ENCODE measurements at regions not wholly inside any gene's neighbourhood (a gene's known extent, or its start where the extent isn't known, plus 50 kb on each side); places are given as distances from the start of the nearest gene placed in this dataset.

DNA sequence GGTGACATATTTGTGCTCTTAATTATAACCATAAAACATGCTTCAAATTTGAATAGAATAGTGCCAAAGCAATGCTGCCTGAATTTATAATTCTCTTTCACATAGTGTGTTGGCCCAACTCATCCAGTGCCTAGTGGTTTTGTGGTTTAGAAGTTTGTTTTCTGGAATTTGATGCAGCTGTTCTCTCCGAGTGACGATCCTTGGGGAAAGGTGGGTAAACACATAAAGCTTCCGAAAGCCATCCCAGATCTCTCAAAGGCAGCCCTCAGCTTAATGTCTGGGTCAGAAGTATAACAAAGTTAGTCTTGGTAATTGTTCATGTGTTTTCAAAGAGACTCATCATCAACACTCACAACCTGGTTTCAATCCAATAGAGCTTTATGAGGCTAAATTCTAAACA, 235.6 kb upstream of the CDH2 start:
- no peak for TF ChIP-seq ESRRG (CRISPR knock-in tag; IDR thresholded peaks at IDR 0.05)
- no peak for TF ChIP-seq SNAI2 (CRISPR knock-in tag; IDR thresholded peaks at IDR 0.05)
- TF ChIP-seq ZC3H10 (CRISPR knock-in tag; IDR thresholded peaks at IDR 0.05) = no peak
- no peak for TF ChIP-seq ZFP30 (CRISPR knock-in tag; IDR thresholded peaks at IDR 0.05)
- ATAC-seq = no peak

GRCh38 chr18:28411806-28412205, 234.9 kb upstream of the CDH2 start:
- ATAC-seq = no peak
- TF ChIP-seq TOX (CRISPR knock-in tag; IDR thresholded peaks at IDR 0.05; ENCODE audit: borderline replicate concordance) (no peak), ARNTL (CRISPR knock-in tag; IDR thresholded peaks at IDR 0.05; ENCODE audit: borderline replicate concordance, low read depth) (no peak), ISL1 (CRISPR knock-in tag; IDR thresholded peaks at IDR 0.05) (no peak), ZNF8 (CRISPR knock-in tag; IDR thresholded peaks at IDR 0.05) (no peak)

GRCh38 chr18:28409811-28410210, 232.9 kb upstream of the CDH2 start:
- no peak for TF ChIP-seq ZFP3 (CRISPR knock-in tag; IDR thresholded peaks at IDR 0.05)
- TF ChIP-seq ESRRG (CRISPR knock-in tag; IDR thresholded peaks at IDR 0.05) = no peak
- TF ChIP-seq, protein P1, sequence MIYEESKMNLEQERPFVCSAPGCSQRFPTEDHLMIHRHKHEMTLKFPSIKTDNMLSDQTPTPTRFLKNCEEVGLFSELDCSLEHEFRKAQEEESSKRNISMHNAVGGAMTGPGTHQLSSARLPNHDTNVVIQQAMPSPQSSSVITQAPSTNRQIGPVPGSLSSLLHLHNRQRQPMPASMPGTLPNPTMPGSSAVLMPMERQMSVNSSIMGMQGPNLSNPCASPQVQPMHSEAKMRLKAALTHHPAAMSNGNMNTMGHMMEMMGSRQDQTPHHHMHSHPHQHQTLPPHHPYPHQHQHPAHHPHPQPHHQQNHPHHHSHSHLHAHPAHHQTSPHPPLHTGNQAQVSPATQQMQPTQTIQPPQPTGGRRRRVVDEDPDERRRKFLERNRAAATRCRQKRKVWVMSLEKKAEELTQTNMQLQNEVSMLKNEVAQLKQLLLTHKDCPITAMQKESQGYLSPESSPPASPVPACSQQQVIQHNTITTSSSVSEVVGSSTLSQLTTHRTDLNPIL (CRISPR knock-in tag; IDR thresholded peaks at IDR 0.05; ENCODE audit: low read depth) = no peak
- TF ChIP-seq, protein P2, sequence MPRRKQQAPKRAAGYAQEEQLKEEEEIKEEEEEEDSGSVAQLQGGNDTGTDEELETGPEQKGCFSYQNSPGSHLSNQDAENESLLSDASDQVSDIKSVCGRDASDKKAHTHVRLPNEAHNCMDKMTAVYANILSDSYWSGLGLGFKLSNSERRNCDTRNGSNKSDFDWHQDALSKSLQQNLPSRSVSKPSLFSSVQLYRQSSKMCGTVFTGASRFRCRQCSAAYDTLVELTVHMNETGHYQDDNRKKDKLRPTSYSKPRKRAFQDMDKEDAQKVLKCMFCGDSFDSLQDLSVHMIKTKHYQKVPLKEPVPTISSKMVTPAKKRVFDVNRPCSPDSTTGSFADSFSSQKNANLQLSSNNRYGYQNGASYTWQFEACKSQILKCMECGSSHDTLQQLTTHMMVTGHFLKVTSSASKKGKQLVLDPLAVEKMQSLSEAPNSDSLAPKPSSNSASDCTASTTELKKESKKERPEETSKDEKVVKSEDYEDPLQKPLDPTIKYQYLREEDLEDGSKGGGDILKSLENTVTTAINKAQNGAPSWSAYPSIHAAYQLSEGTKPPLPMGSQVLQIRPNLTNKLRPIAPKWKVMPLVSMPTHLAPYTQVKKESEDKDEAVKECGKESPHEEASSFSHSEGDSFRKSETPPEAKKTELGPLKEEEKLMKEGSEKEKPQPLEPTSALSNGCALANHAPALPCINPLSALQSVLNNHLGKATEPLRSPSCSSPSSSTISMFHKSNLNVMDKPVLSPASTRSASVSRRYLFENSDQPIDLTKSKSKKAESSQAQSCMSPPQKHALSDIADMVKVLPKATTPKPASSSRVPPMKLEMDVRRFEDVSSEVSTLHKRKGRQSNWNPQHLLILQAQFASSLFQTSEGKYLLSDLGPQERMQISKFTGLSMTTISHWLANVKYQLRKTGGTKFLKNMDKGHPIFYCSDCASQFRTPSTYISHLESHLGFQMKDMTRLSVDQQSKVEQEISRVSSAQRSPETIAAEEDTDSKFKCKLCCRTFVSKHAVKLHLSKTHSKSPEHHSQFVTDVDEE (CRISPR knock-in tag; IDR thresholded peaks at IDR 0.05) = no peak
- TF ChIP-seq POU6F1 (CRISPR knock-in tag; IDR thresholded peaks at IDR 0.05; ENCODE audit: borderline replicate concordance, low read depth) = no peak
- TF ChIP-seq GLIS3 (CRISPR knock-in tag; IDR thresholded peaks at IDR 0.05) = no peak
- TF ChIP-seq PPARA (CRISPR knock-in tag; IDR thresholded peaks at IDR 0.05; ENCODE audit: borderline replicate concordance) = no peak
- no peak for TF ChIP-seq TOX (CRISPR knock-in tag; IDR thresholded peaks at IDR 0.05; ENCODE audit: borderline replicate concordance)
- ATAC-seq = no peak

DNA sequence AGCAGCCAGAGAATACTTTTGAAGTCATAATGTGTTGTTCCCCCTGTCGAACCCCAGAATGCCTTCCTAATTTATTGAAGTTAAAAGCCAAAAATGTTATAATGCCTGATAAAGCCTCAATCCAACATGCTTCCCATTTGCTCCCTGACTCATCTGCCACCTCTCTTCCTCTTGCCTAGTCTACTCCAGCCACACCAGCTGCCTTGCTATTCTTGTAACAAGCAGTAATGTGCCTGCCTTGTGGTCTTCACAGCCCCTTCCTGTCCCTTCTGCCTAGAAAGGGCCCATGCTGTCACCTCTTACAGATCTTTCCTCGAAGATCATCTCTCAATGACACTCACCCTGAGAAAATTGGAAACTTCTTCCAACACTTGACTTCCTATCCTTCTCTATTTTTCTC, 231.6 kb upstream of the CDH2 start:
- no peak for ATAC-seq
- TF ChIP-seq, protein P3, sequence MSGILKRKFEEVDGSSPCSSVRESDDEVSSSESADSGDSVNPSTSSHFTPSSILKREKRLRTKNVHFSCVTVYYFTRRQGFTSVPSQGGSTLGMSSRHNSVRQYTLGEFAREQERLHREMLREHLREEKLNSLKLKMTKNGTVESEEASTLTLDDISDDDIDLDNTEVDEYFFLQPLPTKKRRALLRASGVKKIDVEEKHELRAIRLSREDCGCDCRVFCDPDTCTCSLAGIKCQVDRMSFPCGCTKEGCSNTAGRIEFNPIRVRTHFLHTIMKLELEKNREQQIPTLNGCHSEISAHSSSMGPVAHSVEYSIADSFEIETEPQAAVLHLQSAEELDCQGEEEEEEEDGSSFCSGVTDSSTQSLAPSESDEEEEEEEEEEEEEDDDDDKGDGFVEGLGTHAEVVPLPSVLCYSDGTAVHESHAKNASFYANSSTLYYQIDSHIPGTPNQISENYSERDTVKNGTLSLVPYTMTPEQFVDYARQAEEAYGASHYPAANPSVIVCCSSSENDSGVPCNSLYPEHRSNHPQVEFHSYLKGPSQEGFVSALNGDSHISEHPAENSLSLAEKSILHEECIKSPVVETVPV (CRISPR knock-in tag; IDR thresholded peaks at IDR 0.05) = no peak
- TF ChIP-seq ZFP3 (CRISPR knock-in tag; IDR thresholded peaks at IDR 0.05) = no peak
- no peak for TF ChIP-seq ARNTL (CRISPR knock-in tag; IDR thresholded peaks at IDR 0.05; ENCODE audit: borderline replicate concordance, low read depth)
- no peak for TF ChIP-seq ESRRG (CRISPR knock-in tag; IDR thresholded peaks at IDR 0.05)
- no peak for TF ChIP-seq TOX (CRISPR knock-in tag; IDR thresholded peaks at IDR 0.05; ENCODE audit: borderline replicate concordance)
- TF ChIP-seq OSR1 (CRISPR knock-in tag; IDR thresholded peaks at IDR 0.05) = no peak
- no peak for TF ChIP-seq BACH2 (CRISPR knock-in tag; IDR thresholded peaks at IDR 0.05; ENCODE audit: borderline replicate concordance)
- TF ChIP-seq TCF4 (CRISPR knock-in tag; IDR thresholded peaks at IDR 0.05; ENCODE audit: borderline replicate concordance) = no peak
- TF ChIP-seq PATZ1 (CRISPR knock-in tag; IDR thresholded peaks at IDR 0.05; ENCODE audit: borderline replicate concordance) = no peak

Measured in SK-N-SH treated with all-trans-retinoic acid at 6 μM for 48 hours (cell line).